Nephron progenitor cell (in vitro differentiated cells): ENCODE measurements at regions not wholly inside any gene's neighbourhood (a gene's known extent, or its start where the extent isn't known, plus 50 kb on each side); places are given as distances from the start of the nearest gene placed in this dataset.

Source experiments
- DNase-seq: peaks from one replicate; pipeline ENCODE4 v3.0.0; 2021
- H3K27ac Mint-ChIP-seq: 2 replicates; pipeline ENCODE4 v1.8.0; 2021; ENCODE audit warnings: mild to moderate bottlenecking, moderate library complexity, mixed read lengths
- H3K27me3 Mint-ChIP-seq: 2 replicates; pipeline ENCODE4 v1.8.0; 2021; ENCODE audit warnings: mild to moderate bottlenecking, low read depth, mixed read lengths; ENCODE audit not compliant: poor library complexity
- H3K36me3 Mint-ChIP-seq: 2 replicates; pipeline ENCODE4 v1.8.0; 2021; ENCODE audit warnings: low read depth, mixed read lengths
- H3K4me1 Mint-ChIP-seq: 2 replicates; pipeline ENCODE4 v1.8.0; 2021; ENCODE audit warnings: mixed read lengths
- H3K4me3 Mint-ChIP-seq: 2 replicates; pipeline ENCODE4 v1.8.0; 2021; ENCODE audit warnings: mild to moderate bottlenecking, moderate library complexity, mixed read lengths
- H3K9me3 Mint-ChIP-seq: 2 replicates; pipeline ENCODE4 v1.8.0; 2021; ENCODE audit warnings: mild to moderate bottlenecking, moderate library complexity, mixed read lengths
- CTCF ChIP-seq: fragments of 200-600 bp; sonication (generic); IDR thresholded peaks from 2 replicates; pipeline ENCODE4 v1.5.0; 2021; ENCODE audit warnings: antibody characterized with exemption

- no peaks in the 10 kb centered on the region for H3K27me3 Mint-ChIP-seq
- H3K9me3 Mint-ChIP-seq = peaks cover under 1% of the 10 kb centered on the region
- H3K27ac Mint-ChIP-seq = no peak overlapping the region
- H3K36me3 Mint-ChIP-seq = no peaks in the 10 kb centered on the region
- no peak for TF ChIP-seq CTCF
- H3K4me3 Mint-ChIP-seq = no peak overlapping the region
- peaks cover 24% of the 10 kb centered on the region for H3K4me1 Mint-ChIP-seq
- no peak for DNase-seq
These were observed 425.0 kb upstream of the ID2 start for GRCh38 chr2:8256905-8257304.

GRCh38 chr2:8257502-8257901, 424.4 kb upstream of the ID2 start:
- no peak for TF ChIP-seq CTCF
- no peak for DNase-seq
- H3K36me3 Mint-ChIP-seq = no peaks in the 10 kb centered on the region
- no peaks in the 10 kb centered on the region for H3K9me3 Mint-ChIP-seq
- no peaks in the 10 kb centered on the region for H3K27me3 Mint-ChIP-seq
- H3K4me3 Mint-ChIP-seq = no peak overlapping the region
- peaks cover 24% of the 10 kb centered on the region for H3K4me1 Mint-ChIP-seq
- H3K27ac Mint-ChIP-seq = no peak overlapping the region

- no peak for DNase-seq
- no peak overlapping the region for H3K27ac Mint-ChIP-seq
- H3K4me1 Mint-ChIP-seq = peaks cover 15% of the 10 kb centered on the region
- H3K9me3 Mint-ChIP-seq = no peaks in the 10 kb centered on the region
- H3K4me3 Mint-ChIP-seq = no peak overlapping the region
- TF ChIP-seq CTCF = no peak
- no peaks in the 10 kb centered on the region for H3K36me3 Mint-ChIP-seq
- no peaks in the 10 kb centered on the region for H3K27me3 Mint-ChIP-seq
These were observed 423.4 kb upstream of the ID2 start for GRCh38 chr2:8258406-8258805.

- Mint-ChIP-seq H3K4me1 (peaks cover 12% of the 10 kb centered on the region), H3K27ac (no peak overlapping the region), H3K4me3 (no peak overlapping the region), H3K27me3 (no peaks in the 10 kb centered on the region), H3K36me3 (no peaks in the 10 kb centered on the region), H3K9me3 (no peaks in the 10 kb centered on the region)
- no peak for DNase-seq
- TF ChIP-seq CTCF = no peak
These were observed 422.6 kb upstream of the ID2 start for GRCh38 chr2:8259106-8259840.

GRCh38 chr2:8259841-8260178, 422.0 kb upstream of the ID2 start:
- Mint-ChIP-seq H3K27me3 (no peaks in the 10 kb centered on the region), H3K27ac (no peak overlapping the region), H3K9me3 (no peaks in the 10 kb centered on the region), H3K4me1 (peaks cover 7% of the 10 kb centered on the region), H3K36me3 (no peaks in the 10 kb centered on the region), H3K4me3 (no peak overlapping the region)
- no peak for TF ChIP-seq CTCF
- no peak for DNase-seq

- Mint-ChIP-seq H3K36me3 (no peaks in the 10 kb centered on the region), H3K9me3 (no peaks in the 10 kb centered on the region), H3K27ac (no peak overlapping the region), H3K4me1 (peaks cover 5% of the 10 kb centered on the region), H3K4me3 (no peak overlapping the region), H3K27me3 (no peaks in the 10 kb centered on the region)
- DNase-seq = no peak
- no peak for TF ChIP-seq CTCF
These were observed 421.6 kb upstream of the ID2 start for GRCh38 chr2:8260213-8260612.
